ENCODE measurements at regions not wholly inside any gene's neighbourhood (a gene's known extent, or its start where the extent isn't known, plus 50 kb on each side); places are given as distances from the start of the nearest gene placed in this dataset.
"Not testable (repeated sequence)": the region's sequence is repeated elsewhere in the genome, so short reads cannot be mapped to it uniquely, and the experiment has no call there.

DNA sequence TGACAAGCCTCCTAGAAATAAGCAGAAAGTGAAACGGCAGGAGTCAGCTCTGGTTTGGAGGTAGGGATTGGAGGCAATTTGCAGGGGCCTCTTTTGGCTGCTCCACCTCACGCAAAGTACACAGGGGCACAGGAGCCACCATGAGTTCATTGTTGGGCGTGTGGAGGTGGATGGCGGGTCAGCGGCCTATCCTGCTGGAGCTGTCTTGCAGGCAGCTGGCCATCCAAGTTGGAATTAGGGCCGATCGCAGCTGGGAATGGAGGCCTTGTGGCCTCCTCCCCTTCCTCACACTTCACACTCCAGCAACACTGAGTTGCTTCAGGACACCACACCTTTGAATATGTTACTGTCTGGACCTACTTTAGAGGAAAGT, 171.5 kb downstream of the MYCN start:
- no peak for DNase-seq

DNA sequence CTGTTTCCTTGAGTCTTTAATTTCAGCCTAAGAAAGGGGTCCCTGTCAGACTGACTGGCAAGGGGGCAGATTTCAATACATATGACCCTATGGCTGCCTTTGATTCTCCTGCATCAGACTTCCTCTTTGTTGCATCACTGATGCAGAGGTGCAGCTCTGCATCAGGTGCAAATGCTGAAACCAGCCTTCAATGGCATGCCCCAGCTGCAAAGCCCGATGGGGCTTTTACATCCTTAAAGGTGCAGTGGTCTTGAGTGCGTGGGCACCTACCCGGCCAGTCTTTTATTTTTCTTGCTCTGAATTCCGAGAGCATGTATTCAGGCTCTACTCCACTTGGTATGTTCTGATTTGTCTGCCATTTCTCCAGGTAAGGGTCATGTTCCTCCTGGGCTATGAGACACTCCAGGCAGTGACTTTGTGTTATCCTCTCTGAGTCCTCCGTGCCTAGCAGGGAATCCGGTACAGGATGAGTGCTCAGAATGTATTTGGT, 169.5 kb downstream of the MYCN start:
- DNase-seq: no peak

DNA sequence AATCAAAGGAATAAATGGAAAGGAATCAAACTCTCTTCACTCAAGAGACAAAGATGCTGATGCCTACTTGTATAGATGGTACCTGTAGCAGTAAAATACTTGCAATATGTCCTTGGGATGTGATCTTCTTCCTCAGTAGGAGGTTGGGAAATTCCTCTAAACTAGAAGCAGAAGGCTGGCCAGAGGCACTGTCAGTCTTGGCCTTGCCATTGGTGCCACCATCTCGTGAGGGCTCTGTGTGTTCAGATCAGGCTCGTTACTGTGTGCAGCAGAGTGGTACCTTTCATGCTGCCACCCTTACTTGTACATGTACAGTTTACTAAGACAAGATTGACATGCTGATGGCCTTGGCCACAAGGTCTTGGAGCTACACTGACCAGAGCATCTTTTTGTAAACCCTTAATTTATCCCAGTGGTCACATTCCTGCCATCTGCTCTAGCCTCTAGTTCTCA, 169.0 kb downstream of the MYCN start:
- no peak for DNase-seq

DNA sequence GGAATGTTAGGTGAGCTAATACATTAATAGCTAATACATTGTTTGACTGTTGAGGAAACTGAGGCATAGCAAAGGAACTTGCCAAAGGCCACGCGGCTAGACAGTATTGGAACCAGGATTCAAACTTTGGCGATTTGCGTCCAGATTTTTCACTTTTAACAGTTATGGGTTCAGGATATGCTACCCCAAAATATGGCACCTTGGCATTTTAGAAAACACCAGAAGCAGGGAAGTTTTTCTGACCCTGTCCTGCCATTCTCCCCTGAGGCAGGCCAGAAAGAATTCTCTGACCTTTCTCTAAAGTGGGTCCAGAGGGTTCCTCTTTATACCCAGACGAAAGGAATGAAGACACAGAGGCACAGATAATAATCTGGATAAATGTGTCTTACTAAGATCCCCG, 166.9 kb downstream of the MYCN start:
- DNase-seq: no peak

DNA sequence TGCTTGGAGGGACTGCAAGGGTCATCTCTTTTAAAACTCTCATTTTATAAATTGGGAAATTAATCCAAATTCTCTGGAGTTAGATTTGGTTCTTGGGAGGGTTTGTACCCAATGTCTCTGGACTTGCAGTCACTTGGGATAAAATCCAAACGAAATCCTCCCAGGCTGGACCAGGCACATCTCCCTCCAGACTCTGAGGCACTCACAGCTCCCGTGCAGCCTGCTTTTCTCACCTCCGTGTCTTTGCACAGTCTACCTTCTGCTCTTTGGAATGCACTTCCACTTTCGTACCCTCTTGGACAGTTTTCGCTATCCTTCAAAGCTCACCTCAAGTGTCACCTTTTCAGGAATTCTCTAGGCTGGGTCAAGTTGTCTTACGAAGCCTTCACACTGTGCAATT, 166.3 kb downstream of the MYCN start:
- DNase-seq: no peak

DNA sequence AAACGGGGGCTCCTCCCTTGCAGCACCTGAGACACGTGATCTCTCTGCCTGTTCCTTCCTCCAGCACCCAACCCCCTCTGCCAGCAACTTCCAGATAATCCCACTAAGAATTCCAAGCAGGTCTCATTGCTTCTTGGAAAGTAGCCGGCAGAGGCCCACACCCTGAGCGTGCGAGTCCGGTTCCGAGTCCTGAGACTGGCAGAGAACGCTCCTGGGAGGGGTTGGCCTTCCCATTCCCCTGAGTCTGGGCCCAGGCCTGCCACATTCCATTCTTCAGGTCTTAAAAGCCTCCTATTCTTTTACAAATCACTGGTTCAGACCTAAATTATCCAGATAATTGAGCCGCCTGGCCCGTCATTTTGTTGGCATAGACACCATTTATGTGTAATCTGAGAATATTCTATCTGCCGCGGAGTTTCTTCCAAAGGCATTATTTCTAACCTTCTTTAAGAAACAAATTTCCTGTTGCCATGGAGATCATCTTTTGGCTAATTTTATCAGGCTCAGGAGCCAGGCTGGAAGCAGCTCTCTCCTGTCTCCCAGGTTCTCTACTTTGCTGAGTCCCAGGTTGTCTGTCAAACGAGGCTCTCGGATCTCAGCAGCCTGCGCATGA, 165.4 kb downstream of the MYCN start:
- no peak for DNase-seq

DNA sequence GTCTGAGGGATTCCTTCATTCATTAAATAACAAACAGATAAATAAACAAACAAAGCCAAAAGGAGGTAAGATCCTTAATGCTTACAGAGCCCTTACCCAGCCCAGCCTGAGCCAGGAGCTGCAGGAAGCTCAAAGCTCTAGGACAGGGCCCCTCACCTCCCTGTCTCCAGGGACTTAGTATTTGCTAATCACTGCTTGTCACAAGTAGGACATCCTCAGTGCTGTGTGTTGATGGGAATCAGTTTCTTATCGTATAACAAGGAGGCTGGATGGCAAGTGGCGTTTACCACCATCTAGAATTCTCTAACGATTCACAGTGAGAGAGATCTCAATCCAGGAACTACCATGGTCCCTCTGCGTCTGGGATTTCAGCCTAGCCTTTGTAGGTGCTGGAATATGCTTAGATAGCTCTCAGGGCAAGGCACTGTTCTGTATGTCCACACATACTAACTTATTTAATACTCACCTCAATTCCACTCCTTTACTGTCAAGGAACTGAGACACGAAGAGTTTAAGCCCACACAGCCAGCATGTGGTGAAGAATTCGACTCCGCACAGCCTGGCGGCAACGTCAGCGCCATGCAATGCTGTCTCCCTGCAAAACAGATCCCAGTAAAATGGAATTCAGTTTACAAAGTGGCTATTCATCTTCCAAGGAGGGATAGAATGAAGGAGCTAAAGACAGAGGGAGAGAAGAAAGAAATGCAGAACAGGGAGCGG, 164.8 kb downstream of the MYCN start:
- DNase-seq: no peak

DNA sequence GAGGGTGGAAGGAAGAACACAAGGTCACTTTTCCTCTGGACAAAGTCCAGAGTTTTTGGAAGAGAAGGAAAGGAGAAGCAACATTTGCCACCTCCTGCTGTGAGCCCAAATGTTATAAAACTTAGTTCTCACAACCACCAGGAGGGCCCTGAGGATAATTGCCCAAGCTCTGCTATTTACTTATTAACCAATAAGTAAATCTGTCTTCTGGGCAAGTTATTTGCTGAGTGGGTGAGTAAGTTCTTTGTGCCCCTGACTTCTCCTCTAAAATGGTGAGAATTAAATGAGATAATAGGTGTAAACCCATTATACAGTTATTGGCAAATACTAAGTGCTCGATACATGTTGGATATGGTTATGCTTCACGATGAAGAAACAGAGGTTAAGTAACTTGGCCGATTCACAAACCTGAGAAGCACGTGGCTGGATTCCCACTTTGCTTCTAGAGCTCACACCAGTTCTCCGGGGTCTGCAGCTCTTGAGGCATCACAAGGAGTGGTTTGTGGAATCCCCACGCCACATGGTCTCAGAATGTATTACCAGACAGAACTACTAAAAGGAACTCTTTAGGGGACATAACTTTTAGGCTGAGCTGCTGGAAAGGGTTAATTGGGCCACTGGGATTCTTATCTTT, 164.1 kb downstream of the MYCN start:
- DNase-seq: no peak

DNA sequence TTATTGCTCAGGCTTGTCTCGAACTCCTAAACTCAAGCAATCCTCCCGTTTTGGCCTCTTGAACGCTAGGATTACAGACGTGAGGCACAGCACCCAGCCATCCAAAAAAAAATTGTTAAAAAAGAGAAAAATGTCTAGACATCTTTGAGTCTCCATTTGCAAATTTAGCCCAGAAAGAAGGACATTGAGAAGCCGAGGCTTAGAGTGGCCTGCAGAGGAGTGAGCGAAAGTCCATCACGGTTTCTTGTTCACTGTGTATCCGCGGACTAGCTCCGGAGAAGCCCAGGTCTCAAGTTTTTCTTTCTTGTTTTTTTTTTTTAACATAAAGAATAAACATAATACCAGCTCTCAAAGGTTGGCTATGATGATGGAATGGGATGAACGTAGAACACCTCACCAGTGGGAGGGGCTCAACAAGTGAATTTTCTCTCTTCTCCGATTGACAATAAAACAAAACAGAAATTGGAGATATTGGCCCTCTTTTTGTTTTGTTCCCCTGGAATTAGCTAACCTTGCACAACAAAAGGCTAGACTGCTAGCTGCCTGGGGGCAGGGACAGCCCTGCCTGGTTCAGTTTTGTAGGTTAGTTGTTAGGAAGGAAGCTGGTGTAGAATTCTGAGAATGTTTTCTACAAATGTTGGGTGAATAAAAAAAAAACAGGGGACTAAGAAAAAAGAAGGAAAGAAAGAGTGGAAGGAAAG, 163.4 kb downstream of the MYCN start:
- DNase-seq: no peak

DNA sequence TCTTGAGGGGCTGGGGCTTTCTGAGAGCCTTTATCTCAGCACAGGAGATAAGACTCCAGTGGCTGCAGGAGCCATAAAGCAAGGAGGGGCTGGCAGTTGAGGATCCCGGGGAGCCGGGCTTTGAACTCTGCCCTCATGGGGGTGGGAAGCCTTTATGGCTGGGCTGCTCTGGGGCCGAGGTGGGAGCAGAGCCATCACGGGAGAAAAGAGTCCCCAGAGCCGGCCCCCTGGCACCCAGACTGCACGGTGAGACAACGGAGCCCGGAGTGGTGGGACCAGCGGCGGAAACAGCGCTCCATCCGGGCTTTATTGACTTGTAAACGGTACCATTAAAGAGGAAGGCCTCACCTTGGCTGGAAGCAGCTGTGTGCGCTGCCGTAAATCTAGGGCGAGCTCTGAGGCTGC, 162.6 kb downstream of the MYCN start:
- DNase-seq: no peak

DNA sequence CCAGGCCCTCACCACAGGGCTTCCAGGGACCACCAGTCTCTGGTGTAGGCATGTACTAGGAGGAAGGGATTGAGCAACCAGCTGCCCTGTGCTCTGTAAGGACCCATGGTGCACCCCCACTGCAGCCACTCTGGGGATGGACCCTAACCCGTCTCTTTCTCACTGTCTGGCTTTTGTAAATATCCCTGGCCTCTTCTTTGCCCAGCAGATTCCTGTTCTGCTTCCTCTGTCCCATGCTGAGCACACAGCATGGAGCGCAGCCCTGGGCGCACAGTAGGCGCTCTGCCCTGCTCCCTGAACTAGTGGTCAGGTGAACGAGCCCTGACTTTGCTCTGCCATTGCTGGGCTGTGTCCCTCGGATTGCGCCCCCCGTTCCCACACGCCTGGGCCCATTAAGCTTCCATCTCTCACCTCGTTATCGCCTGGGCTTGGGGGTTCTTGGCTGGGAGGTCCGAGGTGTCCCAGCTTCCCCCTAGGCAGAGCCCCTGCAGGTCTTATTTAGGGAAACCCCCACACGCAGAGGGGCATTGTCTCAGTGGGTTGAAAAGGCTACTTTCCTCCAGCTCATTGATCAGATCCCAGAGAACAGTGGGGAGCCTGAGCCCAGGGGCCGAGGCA, 162.1 kb downstream of the MYCN start:
- no peak for DNase-seq

DNA sequence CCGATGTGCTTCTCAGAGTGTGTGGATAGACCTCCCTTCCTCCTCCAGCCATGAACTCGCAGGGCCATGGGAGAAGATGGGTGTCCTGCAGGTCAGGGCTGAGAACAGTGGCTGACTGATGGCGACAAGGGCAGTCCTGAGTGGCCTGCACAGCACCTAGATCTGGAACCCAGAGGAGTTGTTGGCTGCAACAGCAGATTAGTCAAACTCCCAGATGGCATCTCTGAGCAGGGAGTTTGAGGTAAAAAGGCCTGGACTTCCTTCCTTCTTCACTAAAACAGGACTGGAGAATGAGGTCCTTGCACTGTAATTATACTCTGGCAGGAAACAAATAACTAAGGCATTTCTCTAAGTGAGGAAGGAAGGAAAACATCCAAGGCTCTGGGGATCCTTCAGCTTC, 160.8 kb downstream of the MYCN start:
- DNase-seq: no peak

DNA sequence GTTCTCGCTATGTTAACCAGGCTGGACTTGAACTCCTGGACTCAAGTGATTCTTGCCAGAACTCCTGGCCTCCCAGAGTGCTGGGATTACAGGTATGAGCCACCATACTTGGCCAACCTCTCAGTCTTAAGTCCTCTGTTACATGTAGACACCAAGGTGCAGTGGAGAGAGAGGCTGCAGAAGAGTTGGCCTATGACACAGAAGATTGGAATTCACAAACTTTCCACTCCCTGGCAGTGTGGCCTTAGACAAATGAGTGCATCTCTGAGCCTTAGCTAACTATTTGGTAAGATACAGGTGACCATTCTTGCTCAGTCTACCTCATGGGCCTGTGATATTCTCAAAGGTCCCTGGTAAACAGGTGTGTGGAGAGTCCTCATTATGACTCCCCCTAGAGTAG, 159.7 kb downstream of the MYCN start:
- DNase-seq: no peak

DNA sequence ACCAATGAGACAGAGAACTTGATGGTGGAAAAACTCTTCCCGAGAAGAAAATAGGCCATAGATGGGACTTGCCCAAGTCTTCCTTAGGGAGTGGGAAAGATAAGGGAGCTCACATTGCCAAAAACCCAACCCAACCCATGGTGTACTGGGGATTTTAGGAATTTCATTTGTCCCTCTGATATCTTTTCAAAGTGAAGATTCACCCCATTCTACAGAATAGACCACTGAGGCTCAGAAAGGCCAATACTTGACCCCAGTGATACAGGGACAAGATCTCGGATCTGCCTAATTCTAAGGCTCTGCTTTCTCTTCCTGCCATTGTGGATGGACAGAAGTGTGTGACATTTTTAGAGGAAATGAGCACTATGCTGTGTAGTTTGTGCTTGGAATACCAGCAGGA, 159.0 kb downstream of the MYCN start:
- DNase-seq: no peak

DNA sequence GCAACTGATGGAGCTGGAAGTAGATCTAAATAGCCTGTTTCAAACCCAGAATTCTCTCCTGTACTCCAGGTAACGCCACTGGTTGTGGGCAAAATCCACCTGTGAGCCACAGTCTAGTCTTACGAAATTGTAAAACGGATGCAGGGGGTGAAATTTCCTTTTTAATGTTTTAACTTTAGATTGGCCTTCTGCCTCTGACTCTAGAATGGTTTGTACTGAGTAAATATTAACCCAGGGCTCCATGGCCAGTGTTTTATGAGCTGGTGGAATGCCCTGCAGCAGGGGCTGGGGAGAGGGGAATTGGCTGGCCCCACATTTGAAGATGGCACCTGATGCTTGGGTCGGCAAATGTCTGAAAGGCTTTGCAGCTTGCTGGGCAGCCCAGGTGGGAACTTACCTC, 156.6 kb downstream of the MYCN start:
- no peak for DNase-seq

DNA sequence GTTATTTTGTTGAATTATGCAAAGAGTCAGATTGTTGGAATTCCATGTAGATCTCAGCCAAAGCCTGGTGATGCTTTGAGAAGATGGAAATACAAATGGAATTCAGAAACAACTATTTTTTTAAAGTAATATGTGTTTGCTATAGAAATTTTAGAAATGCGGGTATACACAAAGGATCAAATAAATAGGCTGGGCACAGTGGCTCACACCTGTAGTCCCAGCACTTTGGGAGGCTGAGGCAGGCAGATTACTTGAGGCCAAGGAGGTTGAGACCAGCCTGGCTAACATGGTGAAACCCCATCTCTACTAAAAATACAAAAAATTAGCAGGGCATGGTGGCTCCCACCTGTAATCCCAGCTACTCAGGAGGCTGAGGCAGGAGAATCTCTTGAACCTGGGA, 155.1 kb downstream of the MYCN start:
- not testable (repeated sequence) for DNase-seq

DNA sequence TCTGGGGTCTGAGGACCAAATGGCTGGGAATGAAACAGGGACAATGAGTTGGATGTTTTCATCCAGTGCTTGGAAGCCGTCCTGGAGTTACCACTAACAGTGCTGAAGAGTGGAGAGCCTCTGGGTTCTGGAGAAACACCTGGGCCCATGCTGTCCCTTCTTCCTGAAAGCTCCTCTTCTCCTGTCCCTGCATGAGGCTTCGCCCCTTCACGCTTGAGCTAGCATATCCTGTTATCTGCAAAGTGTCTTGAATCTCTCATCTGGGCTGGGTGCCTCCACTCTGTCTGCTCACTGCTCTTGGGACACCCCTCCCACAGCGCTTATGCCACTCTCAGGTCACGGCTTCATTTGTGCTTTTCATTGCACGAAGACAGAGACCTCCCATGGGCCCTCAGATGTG, 154.5 kb downstream of the MYCN start:
- no peak for DNase-seq

DNA sequence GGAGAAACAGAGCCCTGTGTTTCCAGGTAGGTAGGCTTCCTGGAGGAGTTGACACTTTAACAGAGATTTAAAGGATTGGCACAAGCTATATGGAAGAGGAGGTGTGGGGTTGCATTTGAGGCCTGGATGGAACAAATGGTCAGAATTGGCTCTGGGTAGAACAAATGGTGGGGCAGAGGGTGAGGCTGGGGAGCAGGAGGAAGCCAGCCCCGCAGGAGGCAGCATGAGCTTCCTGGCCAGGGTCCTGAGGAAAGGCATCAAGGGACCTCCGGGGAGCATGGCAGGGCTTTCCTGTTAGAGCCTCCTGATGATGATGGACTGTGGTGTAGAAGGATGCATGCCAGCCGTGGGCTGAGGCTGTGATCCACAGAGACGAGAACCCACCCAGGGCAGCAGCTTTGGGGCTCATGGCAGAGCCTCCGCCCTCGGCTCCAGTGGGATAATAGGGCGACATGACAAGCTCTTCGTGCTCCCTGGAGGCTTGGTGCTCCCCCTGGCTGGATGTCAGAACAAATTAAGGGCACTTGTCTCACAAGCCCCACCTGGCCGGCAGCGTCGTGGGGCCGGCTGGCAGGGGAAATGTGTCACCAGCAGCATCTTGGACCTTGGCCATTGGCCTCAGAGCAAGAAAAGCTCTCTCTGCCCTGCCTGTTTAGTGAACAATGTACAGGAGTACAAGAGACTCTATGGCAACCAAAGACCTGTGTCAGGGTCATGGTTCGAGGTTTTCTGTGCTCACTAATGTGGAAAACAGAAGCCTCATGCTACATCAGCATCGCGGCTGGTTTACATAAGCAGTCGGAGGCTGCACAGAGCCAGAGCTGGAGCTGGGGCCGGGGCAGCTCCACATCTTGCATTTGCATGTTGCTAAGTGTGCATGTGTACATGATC, 153.5 kb downstream of the MYCN start:
- DNase-seq: no peak

DNA sequence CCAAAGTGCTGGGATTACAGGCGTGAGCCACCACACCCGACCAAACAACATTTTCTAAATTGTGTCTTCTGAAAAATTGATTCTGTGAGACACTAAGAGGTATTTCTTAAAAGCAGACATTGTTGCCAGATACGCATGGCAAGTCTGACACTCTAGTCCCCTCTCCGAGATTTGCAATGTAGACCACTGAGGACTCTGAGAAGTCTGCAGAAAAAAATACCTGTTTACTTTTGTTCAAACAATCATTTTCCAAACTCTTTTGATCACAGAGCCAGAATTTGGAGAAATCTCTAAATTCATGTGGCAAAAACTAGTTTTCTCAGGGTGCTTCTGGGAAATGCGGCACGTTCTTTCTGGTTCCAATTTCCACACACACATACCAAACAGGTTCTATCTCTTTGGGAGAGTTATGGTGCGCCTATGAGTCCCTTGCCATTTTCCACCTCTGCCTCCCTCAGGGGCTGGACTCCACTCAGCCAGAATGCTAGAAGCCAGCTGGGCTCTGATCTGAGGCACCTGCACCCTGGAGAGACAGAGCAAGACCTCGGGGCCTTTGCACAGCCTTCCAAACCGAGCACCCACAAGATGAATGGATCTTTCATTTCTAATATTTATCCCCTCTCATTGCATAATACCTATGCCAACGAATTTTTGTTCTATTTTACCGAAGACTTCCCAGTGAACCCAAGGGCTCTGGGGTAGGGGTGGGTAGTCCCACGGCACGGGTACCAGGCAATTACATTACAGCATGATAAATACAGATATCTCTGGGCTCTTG, 152.7 kb downstream of the MYCN start:
- DNase-seq: no peak

DNA sequence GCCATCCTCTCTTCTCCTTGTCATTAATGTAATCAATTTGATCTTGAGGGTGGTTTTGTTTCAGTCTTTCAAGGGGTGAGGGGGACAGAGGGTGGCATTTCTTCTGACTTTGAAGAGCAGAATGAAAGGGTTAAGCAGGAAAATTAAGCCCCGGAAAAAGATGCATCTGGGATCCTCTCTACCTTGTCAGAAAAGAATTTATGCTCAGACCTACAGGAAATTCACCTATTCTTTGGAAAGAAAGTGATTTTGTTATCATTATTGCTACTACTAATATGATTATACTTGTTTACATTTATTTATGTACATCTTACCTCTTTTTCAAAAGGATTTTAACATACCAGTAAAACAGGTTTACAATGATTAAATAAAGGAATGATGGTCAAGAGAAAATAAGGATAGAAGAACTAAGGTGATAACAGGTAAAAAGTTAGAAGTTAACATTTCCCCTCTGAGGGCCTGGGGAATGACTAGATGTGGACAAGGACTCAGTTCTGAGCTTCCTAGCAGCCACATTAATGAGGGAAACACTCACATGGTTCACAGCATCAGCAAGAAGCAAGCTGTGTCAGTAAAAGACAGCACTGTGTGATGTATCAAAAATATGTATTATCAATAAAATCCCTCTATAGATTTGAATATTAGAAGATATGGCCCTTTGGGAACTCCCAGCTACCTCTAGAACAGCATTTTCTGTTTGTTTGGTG, 151.4 kb downstream of the MYCN start:
- no peak for DNase-seq

All from effector CD4-positive, alpha-beta T cell (primary cell).